HCT116 (cell line): ENCODE measurements at regions not wholly inside any gene's neighbourhood (a gene's known extent, or its start where the extent isn't known, plus 50 kb on each side); places are given as distances from the start of the nearest gene placed in this dataset.

Experiments used
- ATAC-seq: fragments of 200-7000 bp; cut with Tn5 transposase; 2 replicates; pipeline ENCODE4 v1.9.1; 2020; ENCODE audit warnings: mild to moderate bottlenecking, moderate library complexity
- BruUV-seq: library from RNA; stranded (reverse); fragments of 400-500 nt; replicated peaks from 2 replicates; lab custom pipeline; 2021; lab: Mats Ljungman, UMichigan
- CTCF ChIA-PET: fragments of 300-600 bp; sonication (Branson Sonifier 250); formaldehyde crosslinking; loops from one replicate; lab custom pipeline; 2021; ENCODE audit warnings: antibody characterized with exemption; lab: Charles Lee
- POLR2A ChIA-PET: fragments of 300-600, 350-600 bp; sonication (Branson Sonifier 250); formaldehyde crosslinking; loops from one replicate; lab custom pipeline; 2021; ENCODE audit warnings: antibody characterized with exemption; lab: Charles Lee
- RAD21 ChIA-PET, 2 experiments: fragments of 300-600 bp; sonication (Branson Sonifier 250); formaldehyde crosslinking; loops; one replicate each; lab custom pipeline; 2023; ENCODE audit warnings: low total read pairs in 2 of 2; ENCODE audit not compliant: uncharacterized antibody in 2 of 2, unreplicated experiment in 2 of 2, low non-redundant PET in 1 of 2; lab: Charles Lee
- DNase-seq: peaks from one replicate; pipeline ENCODE4 v3.0.0-alpha.2; 2010; ENCODE audit warnings: low read depth, low spot score
- H2AFZ ChIP-seq: fragments of 200-600 bp; shearing (Covaris generic), sonication (generic); 2 replicates; pipeline ENCODE4 v1.6.1; 2017; ENCODE audit warnings: low read depth, mixed run types, mixed read lengths, antibody characterized with exemption, low read length; ENCODE audit not compliant: poor library complexity, severe bottlenecking
- H3K27ac ChIP-seq: 2 replicates; pipeline ENCODE4 v1.5.1; 2012; ENCODE audit warnings: low read depth, low read length
- H3K27me3 ChIP-seq: fragments of 200-600 bp; sonication (generic); 2 replicates; pipeline ENCODE4 v1.6.1; 2016; ENCODE audit warnings: mixed run types, low read length, mixed read lengths; ENCODE audit not compliant: insufficient read depth
- H3K36me3 ChIP-seq, 2 experiments: fragments of 200-500 bp in 1 of 2; fragments of 200-600 bp in 1 of 2; sonication (Bioruptor generic) in 1 of 2; sonication (generic) in 1 of 2; 2 replicates each; pipeline versions ENCODE4 v1.5.1 to v1.6.1; 2014 to 2016; ENCODE audit warnings: low read length in 2 of 2, inconsistent platforms in 1 of 2, mixed read lengths in 1 of 2, mixed run types in 1 of 2; ENCODE audit not compliant: insufficient read depth in 2 of 2, control insufficient read depth in 1 of 2
- H3K4me1 ChIP-seq, 2 experiments: fragments of 200-600 bp in 1 of 2; sonication (generic) in 1 of 2; 2 replicates each; pipeline versions ENCODE4 v1.5.1 to v1.6.1; 2012 to 2017; ENCODE audit warnings: low read length in 2 of 2, inconsistent platforms in 1 of 2, mild to moderate bottlenecking in 1 of 2, mixed read lengths in 1 of 2, mixed run types in 1 of 2, moderate library complexity in 1 of 2; ENCODE audit not compliant: insufficient read depth in 2 of 2, control insufficient read depth in 1 of 2
- H3K4me2 ChIP-seq: fragments of 200-600 bp; sonication (generic); 2 replicates; pipeline ENCODE4 v1.6.1; 2017; ENCODE audit warnings: mixed run types, low read length, mixed read lengths
- H3K4me3 ChIP-seq, 2 experiments: fragments of 200-600 bp in 1 of 2; sonication (generic) in 1 of 2; replicated peaks in 1 of 2; 2 replicates each; pipeline ENCODE4 v1.5.1; 2011 to 2016; ENCODE audit warnings: low read length in 2 of 2, control low read depth in 1 of 2, low read depth in 1 of 2, mild to moderate bottlenecking in 1 of 2, mixed read lengths in 1 of 2, mixed run types in 1 of 2
- H3K79me2 ChIP-seq: fragments of 200-600 bp; sonication (generic); 2 replicates; pipeline ENCODE4 v1.6.1; 2017; ENCODE audit warnings: mild to moderate bottlenecking, mixed run types, low read length, moderate library complexity, mixed read lengths; ENCODE audit not compliant: insufficient read depth
- H3K9ac ChIP-seq: fragments of 200-600 bp; sonication (generic); 2 replicates; pipeline ENCODE4 v1.6.1; 2016; ENCODE audit warnings: low read length, mixed read lengths
- H3K9me2 ChIP-seq: fragments of 200-600 bp; sonication (generic), shearing (Covaris generic); 2 replicates; pipeline ENCODE4 v1.6.1; 2017; ENCODE audit warnings: mixed run types, mild to moderate bottlenecking, moderate library complexity; ENCODE audit not compliant: insufficient read depth
- H3K9me3 ChIP-seq, 2 experiments: fragments of 200-500 bp in 1 of 2; fragments of 200-600 bp in 1 of 2; sonication (Bioruptor generic) in 1 of 2; sonication (generic) in 1 of 2; 2 replicates each; pipeline ENCODE4 v1.6.1; 2014 to 2017; ENCODE audit warnings: low read length in 2 of 2, mixed read lengths in 2 of 2, inconsistent platforms in 1 of 2, low read depth in 1 of 2, mild to moderate bottlenecking in 1 of 2, mixed run types in 1 of 2, moderate library complexity in 1 of 2; ENCODE audit not compliant: control insufficient read depth in 1 of 2, insufficient read depth in 1 of 2
- H4K20me1 ChIP-seq: fragments of 200-600 bp; sonication (generic), shearing (Covaris generic); 2 replicates; pipeline ENCODE4 v1.6.1; 2017; ENCODE audit warnings: mixed run types, mild to moderate bottlenecking, moderate library complexity; ENCODE audit not compliant: insufficient read depth
- EGR1 ChIP-seq: IDR thresholded peaks from 2 replicates; pipeline ENCODE4 v1.6.1; 2012; ENCODE audit warnings: low read depth
- ELF1 ChIP-seq: IDR thresholded peaks from 2 replicates; pipeline ENCODE4 v1.6.1; 2012; ENCODE audit warnings: low read depth, borderline replicate concordance
- EZH2 ChIP-seq: fragments of 200-600 bp; sonication (generic); IDR thresholded peaks from 2 replicates; pipeline ENCODE4 v1.6.1; 2017; ENCODE audit warnings: antibody characterized with exemption, mixed run types
- EZH2phosphoT487 ChIP-seq: fragments of 200-600 bp; IDR thresholded peaks from 2 replicates; pipeline ENCODE4 v1.6.1; 2018; ENCODE audit warnings: antibody characterized with exemption, borderline replicate concordance
- FOSL1 ChIP-seq: IDR thresholded peaks from 2 replicates; pipeline ENCODE4 v1.6.1; 2012; ENCODE audit warnings: low read depth
- JUND ChIP-seq: IDR thresholded peaks from 2 replicates; pipeline ENCODE4 v1.6.1; 2012
- MAX ChIP-seq: IDR thresholded peaks from 2 replicates; pipeline ENCODE4 v1.6.1; 2012
- POLR2A ChIP-seq: IDR thresholded peaks from 2 replicates; pipeline ENCODE4 v1.7.0; 2011; ENCODE audit warnings: borderline replicate concordance; ENCODE audit not compliant: insufficient read depth, insufficient read length; ENCODE audit errors: extremely low read depth
- RAD21 ChIP-seq: IDR thresholded peaks from 2 replicates; pipeline ENCODE4 v1.6.1; 2012; ENCODE audit warnings: low read depth, mild to moderate bottlenecking
- REST ChIP-seq: IDR thresholded peaks from 2 replicates; pipeline ENCODE4 v1.6.1; 2012; ENCODE audit warnings: low read depth
- SIN3A ChIP-seq: IDR thresholded peaks from 2 replicates; pipeline ENCODE4 v1.6.1; 2012; ENCODE audit warnings: low read depth
- SP1 ChIP-seq: IDR thresholded peaks from 2 replicates; pipeline ENCODE4 v1.6.1; 2012; ENCODE audit warnings: low read depth
- SRF ChIP-seq: IDR thresholded peaks from 2 replicates; pipeline ENCODE4 v1.6.1; 2012; ENCODE audit warnings: low read depth
- TCF7L2 ChIP-seq: IDR thresholded peaks from 2 replicates; pipeline ENCODE4 v1.7.0; 2011; ENCODE audit warnings: borderline replicate concordance, inconsistent platforms; ENCODE audit not compliant: insufficient read depth, insufficient read length; ENCODE audit errors: extremely low read depth
- YY1 ChIP-seq: IDR thresholded peaks from 2 replicates; pipeline ENCODE4 v1.6.1; 2011; ENCODE audit warnings: low read length, low read depth, moderate library complexity, mild to moderate bottlenecking; ENCODE audit not compliant: insufficient replicate concordance; ENCODE audit errors: extremely low read depth
- ZBTB33 ChIP-seq: IDR thresholded peaks from 2 replicates; pipeline ENCODE4 v1.6.1; 2011; ENCODE audit warnings: mild to moderate bottlenecking, low read length, moderate library complexity; ENCODE audit not compliant: insufficient replicate concordance; ENCODE audit errors: extremely low read depth
- ZFX ChIP-seq: fragments of 450-650 bp; IDR thresholded peaks from 2 replicates; pipeline ENCODE4 v1.6.1; 2017
- ZNF274 ChIP-seq: fragments of 200-500 bp; sonication (Bioruptor generic); IDR thresholded peaks from 2 replicates; pipeline ENCODE4 v1.6.1; 2014; ENCODE audit warnings: mild to moderate bottlenecking, low read depth, low read length, inconsistent platforms
- intact Hi-C: fragments of 100-400 bp; cut with micrococcal nuclease; formaldehyde crosslinking; loops from 2 replicates; pipeline ENCODE4 v1.10.0; 2022

- Histone ChIP-seq H4K20me1 (no peaks in the 10 kb centered on the region), H3K4me3 (no peak overlapping the region), H3K4me1 (peaks cover 21 to 50% of the 10 kb centered on the region in 2 experiments), H3K9me3 (no peaks in the 10 kb centered on the region), H3K27me3 (no peaks in the 10 kb centered on the region), H3K27ac (no peak overlapping the region), H3K4me2 (no peak overlapping the region), H3K36me3 (no peaks in the 10 kb centered on the region), H3K9ac (no peak overlapping the region), H3K9me2 (no peaks in the 10 kb centered on the region), H2AFZ (no peak overlapping the region), H3K79me2 (no peaks in the 10 kb centered on the region)
- BruUV-seq: no TSS peak
- intact Hi-C loops: no loop called here
- RAD21 ChIA-PET: no interaction called here
- CTCF ChIA-PET: no interaction called here
- no peak for TF ChIP-seq EZH2
- TF ChIP-seq MAX: no peak
- no peak for TF ChIP-seq ZNF274
- no peak for TF ChIP-seq ELF1
- TF ChIP-seq FOSL1: no peak
- no peak for TF ChIP-seq SRF
- no peak for TF ChIP-seq EGR1
- no peak for TF ChIP-seq SP1
- TF ChIP-seq REST: no peak
- TF ChIP-seq JUND: no peak
- TF ChIP-seq TCF7L2: no peak
- TF ChIP-seq POLR2A: no peak
- TF ChIP-seq ZBTB33: no peak
- TF ChIP-seq SIN3A: no peak
- no peak for TF ChIP-seq RAD21
- no peak for TF ChIP-seq EZH2phosphoT487
- TF ChIP-seq ZFX: no peak
- TF ChIP-seq YY1: no peak
- DNase-seq (no peak), ATAC-seq (no peak)
- POLR2A ChIA-PET: no interaction called here
Measured at GRCh38 chr3:139118835-139119234, 74.1 kb upstream of the PRR23C start.
